ENCODE measurements at regions not wholly inside any gene's neighbourhood (a gene's known extent, or its start where the extent isn't known, plus 50 kb on each side); places are given as distances from the start of the nearest gene placed in this dataset.
"Not testable (repeated sequence)": the region's sequence is repeated elsewhere in the genome, so short reads cannot be mapped to it uniquely, and the experiment has no call there.

DNA sequence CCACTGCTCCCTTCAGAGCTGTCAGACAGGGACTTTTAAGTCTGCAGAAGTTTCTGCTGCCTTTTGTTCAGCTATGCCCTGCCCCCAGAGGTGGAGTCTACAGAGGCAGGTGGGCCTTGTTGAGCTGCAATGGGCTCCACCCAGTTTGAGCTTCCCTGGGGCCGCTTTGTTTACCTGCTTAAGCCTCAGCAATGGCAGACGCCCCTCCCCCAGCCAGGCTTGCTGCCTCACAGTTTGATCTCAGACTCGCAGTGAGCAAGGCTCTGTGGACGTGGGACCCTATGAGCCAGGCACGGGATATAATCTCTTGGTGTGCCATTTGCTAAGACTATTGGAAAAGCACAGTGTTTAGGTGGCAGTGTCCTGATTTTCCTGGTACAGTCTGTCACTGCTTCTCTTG lies 104.2 kb upstream of the PTBP2 start:
- H3K36me3 ChIP-seq (ENCODE audit: control insufficient read depth, insufficient read depth, low read length); H3K27ac ChIP-seq (ENCODE audit: low read depth, low read length); H3K9ac ChIP-seq (ENCODE audit: low read depth, low read length); H3K27me3 ChIP-seq (ENCODE audit: control insufficient read depth, insufficient read depth, low read length); H3K4me1 ChIP-seq (ENCODE audit: control insufficient read depth, insufficient read depth, low read length); H3K4me3 ChIP-seq (ENCODE audit: low read depth, low read length): not testable (repeated sequence)
- H3K9me3 ChIP-seq (ENCODE audit: control insufficient read depth, insufficient read depth, low read length) = peaks cover 15% of the 10 kb centered on the region

DNA sequence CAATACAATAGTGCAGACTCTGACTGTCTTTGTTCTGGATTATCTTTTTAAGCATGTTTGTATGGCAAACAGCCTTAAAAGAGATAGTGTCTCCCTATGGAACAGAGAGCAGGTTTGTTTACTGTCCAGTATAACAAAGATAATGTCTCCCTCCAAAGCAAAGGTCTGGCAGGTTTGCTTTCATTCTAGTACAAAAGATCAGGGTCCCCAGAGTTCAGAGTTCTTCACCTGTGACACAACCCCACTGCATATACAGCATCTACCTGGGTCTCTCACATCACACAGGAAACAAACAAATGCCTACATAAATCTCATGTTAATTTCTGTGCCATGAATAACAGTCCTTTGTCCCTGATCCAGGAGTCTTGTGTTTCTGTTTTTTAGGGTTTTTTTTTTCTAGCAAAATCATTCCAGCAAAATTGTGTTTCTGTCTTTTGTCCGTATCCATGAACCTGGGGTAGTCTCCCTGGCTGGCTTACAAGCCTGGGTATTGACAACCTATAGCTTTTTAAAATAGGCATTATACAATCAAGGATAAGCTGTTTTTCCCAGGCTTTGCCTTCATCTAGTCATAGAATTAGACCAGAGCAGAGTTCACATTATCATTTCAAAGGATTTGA lies 89.4 kb upstream of the PTBP2 start:
- peak overlapping the region; percentile 71 for H3K27ac ChIP-seq (ENCODE audit: low read depth, low read length)
- H3K9ac ChIP-seq (ENCODE audit: low read depth, low read length) = no peak overlapping the region
- no peaks in the 10 kb centered on the region for H3K27me3 ChIP-seq (ENCODE audit: control insufficient read depth, insufficient read depth, low read length)
- no peak overlapping the region for H3K4me3 ChIP-seq (ENCODE audit: low read depth, low read length)
- H3K4me1 ChIP-seq (ENCODE audit: control insufficient read depth, insufficient read depth, low read length) = no peaks in the 10 kb centered on the region
- no peaks in the 10 kb centered on the region for H3K9me3 ChIP-seq (ENCODE audit: control insufficient read depth, insufficient read depth, low read length)
- H3K36me3 ChIP-seq (ENCODE audit: control insufficient read depth, insufficient read depth, low read length) = no peaks in the 10 kb centered on the region

DNA sequence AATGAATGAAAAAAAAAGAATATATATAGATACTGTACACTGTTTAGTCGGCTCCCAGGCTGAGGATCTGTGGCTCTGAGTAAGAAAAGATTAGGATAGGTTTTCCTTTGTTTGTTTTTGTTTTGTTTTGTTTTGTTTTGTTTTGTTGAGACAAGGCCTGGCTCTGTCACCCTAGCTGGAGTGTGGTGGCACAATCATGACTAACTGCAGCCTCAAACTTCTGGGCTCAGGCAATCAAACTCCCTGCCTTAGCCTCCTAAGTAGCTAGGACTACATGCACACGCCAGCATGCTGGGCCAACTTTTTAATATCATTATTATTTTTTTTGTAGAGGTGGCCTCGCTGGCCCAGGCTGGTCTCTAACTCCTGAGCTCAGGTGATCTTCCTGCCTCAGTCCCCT lies 87.9 kb upstream of the PTBP2 start:
- Histone ChIP-seq H3K27me3 (ENCODE audit: control insufficient read depth, insufficient read depth, low read length) (no peaks in the 10 kb centered on the region), H3K27ac (ENCODE audit: low read depth, low read length) (no peak overlapping the region), H3K9ac (ENCODE audit: low read depth, low read length) (no peak overlapping the region), H3K9me3 (ENCODE audit: control insufficient read depth, insufficient read depth, low read length) (no peaks in the 10 kb centered on the region), H3K36me3 (ENCODE audit: control insufficient read depth, insufficient read depth, low read length) (no peaks in the 10 kb centered on the region), H3K4me1 (ENCODE audit: control insufficient read depth, insufficient read depth, low read length) (no peaks in the 10 kb centered on the region), H3K4me3 (ENCODE audit: low read depth, low read length) (no peak overlapping the region)

DNA sequence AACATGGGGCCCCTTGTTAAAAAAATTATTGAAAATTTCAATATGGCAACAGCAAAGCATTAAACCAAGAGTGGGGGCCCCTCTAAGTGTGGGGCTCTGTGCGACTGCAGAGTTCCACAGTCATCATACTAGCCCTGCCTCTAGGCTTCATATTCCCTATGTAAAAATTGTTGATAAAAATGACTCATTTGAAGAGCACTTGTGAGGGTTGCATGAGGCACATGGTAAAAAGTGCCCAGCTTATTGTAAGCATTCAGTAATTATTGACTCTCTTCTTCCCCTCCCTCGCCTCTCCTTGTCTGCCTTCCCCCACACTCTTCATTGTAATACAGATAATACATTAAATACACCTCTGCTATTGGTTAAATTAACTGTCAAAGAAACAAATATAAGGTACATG lies 86.7 kb upstream of the PTBP2 start:
- H3K4me1 ChIP-seq (ENCODE audit: control insufficient read depth, insufficient read depth, low read length) = no peaks in the 10 kb centered on the region
- H3K36me3 ChIP-seq (ENCODE audit: control insufficient read depth, insufficient read depth, low read length) = no peaks in the 10 kb centered on the region
- no peaks in the 10 kb centered on the region for H3K9me3 ChIP-seq (ENCODE audit: control insufficient read depth, insufficient read depth, low read length)
- no peak overlapping the region for H3K9ac ChIP-seq (ENCODE audit: low read depth, low read length)
- no peak overlapping the region for H3K27ac ChIP-seq (ENCODE audit: low read depth, low read length)
- no peak overlapping the region for H3K4me3 ChIP-seq (ENCODE audit: low read depth, low read length)
- no peaks in the 10 kb centered on the region for H3K27me3 ChIP-seq (ENCODE audit: control insufficient read depth, insufficient read depth, low read length)

DNA sequence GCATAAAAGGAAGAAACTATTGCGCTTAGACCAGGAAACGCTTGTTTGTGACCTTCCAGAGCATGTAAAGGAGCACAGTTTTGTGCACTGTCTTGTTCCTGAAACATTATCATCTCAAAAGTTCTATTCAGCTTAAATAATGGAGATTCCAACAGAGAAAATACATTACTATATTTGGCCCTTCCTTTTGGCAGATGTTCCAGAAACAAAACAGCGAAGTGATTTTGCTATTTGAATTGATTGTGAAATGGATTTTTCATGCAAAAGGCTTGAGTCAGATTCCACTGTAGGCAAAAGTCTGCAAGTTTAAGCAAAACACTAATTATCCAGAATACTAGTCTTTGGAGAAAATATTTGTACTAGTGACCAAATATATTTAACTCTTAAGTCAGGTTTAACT lies 80.3 kb upstream of the PTBP2 start:
- H3K4me3 ChIP-seq (ENCODE audit: low read depth, low read length) = no peak overlapping the region
- no peak overlapping the region for H3K9ac ChIP-seq (ENCODE audit: low read depth, low read length)
- H3K27ac ChIP-seq (ENCODE audit: low read depth, low read length) = no peak overlapping the region
- H3K27me3 ChIP-seq (ENCODE audit: control insufficient read depth, insufficient read depth, low read length) = no peaks in the 10 kb centered on the region
- no peaks in the 10 kb centered on the region for H3K4me1 ChIP-seq (ENCODE audit: control insufficient read depth, insufficient read depth, low read length)
- no peaks in the 10 kb centered on the region for H3K9me3 ChIP-seq (ENCODE audit: control insufficient read depth, insufficient read depth, low read length)
- H3K36me3 ChIP-seq (ENCODE audit: control insufficient read depth, insufficient read depth, low read length) = no peaks in the 10 kb centered on the region

DNA sequence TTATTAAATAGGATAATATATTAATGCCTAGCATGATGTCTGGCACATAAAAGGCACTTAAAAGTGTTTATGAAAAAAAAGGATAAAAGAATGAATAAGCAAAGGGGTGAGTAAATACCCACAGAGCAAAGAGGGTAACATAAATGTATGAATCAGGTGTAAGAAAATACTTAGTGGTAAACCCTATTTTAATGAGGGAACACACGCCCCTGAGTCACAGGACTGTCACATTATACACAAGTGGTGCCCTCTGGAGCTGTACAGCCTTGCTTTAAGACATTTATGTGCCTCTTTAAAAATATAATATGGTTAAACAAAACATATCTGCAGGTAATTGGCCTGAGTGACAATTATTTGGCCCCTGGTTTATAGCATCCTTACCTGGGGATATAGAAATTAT lies 78.1 kb upstream of the PTBP2 start:
- Histone ChIP-seq H3K9me3 (ENCODE audit: control insufficient read depth, insufficient read depth, low read length) (no peaks in the 10 kb centered on the region), H3K27me3 (ENCODE audit: control insufficient read depth, insufficient read depth, low read length) (no peaks in the 10 kb centered on the region), H3K4me1 (ENCODE audit: control insufficient read depth, insufficient read depth, low read length) (no peaks in the 10 kb centered on the region), H3K4me3 (ENCODE audit: low read depth, low read length) (no peak overlapping the region), H3K9ac (ENCODE audit: low read depth, low read length) (no peak overlapping the region), H3K36me3 (ENCODE audit: control insufficient read depth, insufficient read depth, low read length) (no peaks in the 10 kb centered on the region), H3K27ac (ENCODE audit: low read depth, low read length) (no peak overlapping the region)

DNA sequence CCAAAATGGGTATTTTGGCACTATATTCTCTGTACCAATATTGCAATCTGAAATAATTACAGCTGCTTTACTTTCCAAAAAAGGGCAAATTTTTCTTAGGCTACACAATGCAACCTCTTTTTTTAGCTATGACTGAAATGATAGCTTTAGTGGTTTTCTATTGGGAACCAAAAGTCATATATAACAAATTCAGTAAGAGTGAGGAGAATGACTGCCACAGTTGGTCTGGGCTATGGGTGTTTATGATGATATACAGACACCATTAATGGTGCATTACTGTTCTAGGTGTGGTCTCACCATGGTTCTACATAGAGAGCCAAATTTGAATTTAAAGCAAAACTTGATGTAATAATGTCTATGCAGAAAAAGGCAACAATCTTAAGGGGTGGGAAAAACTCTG lies 72.3 kb upstream of the PTBP2 start:
- no peak overlapping the region for H3K27ac ChIP-seq (ENCODE audit: low read depth, low read length)
- H3K9ac ChIP-seq (ENCODE audit: low read depth, low read length) = no peak overlapping the region
- H3K36me3 ChIP-seq (ENCODE audit: control insufficient read depth, insufficient read depth, low read length) = no peaks in the 10 kb centered on the region
- H3K4me3 ChIP-seq (ENCODE audit: low read depth, low read length) = no peak overlapping the region
- peaks cover 15% of the 10 kb centered on the region for H3K9me3 ChIP-seq (ENCODE audit: control insufficient read depth, insufficient read depth, low read length)
- no peaks in the 10 kb centered on the region for H3K27me3 ChIP-seq (ENCODE audit: control insufficient read depth, insufficient read depth, low read length)
- no peaks in the 10 kb centered on the region for H3K4me1 ChIP-seq (ENCODE audit: control insufficient read depth, insufficient read depth, low read length)

DNA sequence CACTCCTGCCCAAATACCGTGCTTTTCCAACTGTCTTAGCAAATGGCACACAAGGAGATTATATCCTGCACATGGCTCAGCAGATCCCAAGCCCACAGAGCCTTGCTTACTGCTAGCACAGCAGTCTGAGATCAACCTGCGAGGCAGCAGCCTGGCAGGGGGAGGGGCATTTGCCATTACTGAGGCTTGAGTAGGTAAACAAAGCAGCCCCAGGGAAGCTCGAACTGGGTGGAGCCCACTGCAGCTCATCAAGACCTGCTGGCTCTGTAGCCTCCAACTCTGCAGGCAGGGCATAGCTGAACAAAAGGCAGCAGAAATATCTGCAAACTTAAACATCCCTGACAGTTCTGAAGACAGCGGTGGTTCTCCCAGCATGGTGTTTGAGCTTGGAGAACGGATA lies 70.1 kb upstream of the PTBP2 start:
- Histone ChIP-seq H3K27ac (ENCODE audit: low read depth, low read length) (no peak overlapping the region), H3K4me3 (ENCODE audit: low read depth, low read length) (no peak overlapping the region), H3K9ac (ENCODE audit: low read depth, low read length) (no peak overlapping the region), H3K36me3 (ENCODE audit: control insufficient read depth, insufficient read depth, low read length) (no peaks in the 10 kb centered on the region), H3K4me1 (ENCODE audit: control insufficient read depth, insufficient read depth, low read length) (no peaks in the 10 kb centered on the region), H3K9me3 (ENCODE audit: control insufficient read depth, insufficient read depth, low read length) (peaks cover 15% of the 10 kb centered on the region), H3K27me3 (ENCODE audit: control insufficient read depth, insufficient read depth, low read length) (no peaks in the 10 kb centered on the region)

DNA sequence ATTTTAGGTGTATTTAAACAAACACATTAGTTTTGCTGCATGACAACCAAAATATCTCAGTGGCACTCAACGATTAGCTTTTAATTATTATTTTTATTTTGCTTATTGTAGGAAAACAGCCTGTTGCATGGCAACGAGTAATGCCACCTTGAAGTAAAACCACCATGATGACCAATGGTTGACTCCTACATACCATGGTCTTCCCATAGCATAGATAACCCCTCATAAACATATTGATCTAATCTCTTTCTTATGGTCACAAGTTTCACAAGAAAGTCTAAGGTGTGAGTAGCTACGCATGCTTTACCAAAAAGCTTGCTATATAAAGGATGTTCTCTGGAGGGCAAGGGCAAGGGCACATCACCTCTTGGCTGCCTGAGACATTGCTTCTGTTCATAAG lies 61.5 kb upstream of the PTBP2 start:
- no peaks in the 10 kb centered on the region for H3K27me3 ChIP-seq (ENCODE audit: control insufficient read depth, insufficient read depth, low read length)
- no peaks in the 10 kb centered on the region for H3K36me3 ChIP-seq (ENCODE audit: control insufficient read depth, insufficient read depth, low read length)
- H3K9ac ChIP-seq (ENCODE audit: low read depth, low read length) = no peak overlapping the region
- H3K4me3 ChIP-seq (ENCODE audit: low read depth, low read length) = no peak overlapping the region
- peaks cover 4% of the 10 kb centered on the region; the same call in 1 of the 2 replicates for H3K9me3 ChIP-seq (ENCODE audit: control insufficient read depth, insufficient read depth, low read length)
- no peaks in the 10 kb centered on the region for H3K4me1 ChIP-seq (ENCODE audit: control insufficient read depth, insufficient read depth, low read length)
- H3K27ac ChIP-seq (ENCODE audit: low read depth, low read length) = no peak overlapping the region

DNA sequence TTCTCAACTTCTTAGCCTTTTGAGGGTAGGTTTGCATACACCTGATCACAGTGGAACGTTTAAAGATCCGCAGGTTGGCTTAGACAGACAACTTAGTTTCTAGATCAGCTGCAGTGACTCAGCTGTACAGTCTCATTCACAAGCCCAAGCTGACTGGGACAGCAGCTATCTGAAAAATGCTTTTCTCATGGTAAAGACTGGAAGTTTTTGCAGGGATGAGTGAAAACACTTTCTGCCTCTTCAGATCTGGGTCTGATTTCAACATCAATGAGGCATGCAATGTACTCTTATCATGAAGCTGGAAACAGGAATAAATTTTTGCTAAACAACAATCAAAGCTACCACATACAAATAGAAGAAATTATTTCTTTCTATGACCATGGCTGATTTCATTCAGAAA lies 61.1 kb upstream of the PTBP2 start:
- Histone ChIP-seq H3K27ac (ENCODE audit: low read depth, low read length) (no peak overlapping the region), H3K36me3 (ENCODE audit: control insufficient read depth, insufficient read depth, low read length) (no peaks in the 10 kb centered on the region), H3K9me3 (ENCODE audit: control insufficient read depth, insufficient read depth, low read length) (peaks cover 4% of the 10 kb centered on the region; the same call in 1 of the 2 replicates), H3K9ac (ENCODE audit: low read depth, low read length) (no peak overlapping the region), H3K4me1 (ENCODE audit: control insufficient read depth, insufficient read depth, low read length) (no peaks in the 10 kb centered on the region), H3K4me3 (ENCODE audit: low read depth, low read length) (no peak overlapping the region), H3K27me3 (ENCODE audit: control insufficient read depth, insufficient read depth, low read length) (no peaks in the 10 kb centered on the region)

All from HUES48 (cell line).